ENCODE measurements at regions not wholly inside any gene's neighbourhood (a gene's known extent, or its start where the extent isn't known, plus 50 kb on each side); places are given as distances from the start of the nearest gene placed in this dataset.
"Not testable (repeated sequence)": the region's sequence is repeated elsewhere in the genome, so short reads cannot be mapped to it uniquely, and the experiment has no call there.

GRCh38 chr4:81337211-81337610 is 122.2 kb upstream of the PRKG2 start:
- DNase-seq, result no peak
- intact Hi-C loops (cut with DNase I; ENCODE audit: low total_unique reads), result no loop called here
- no peaks in the 10 kb centered on the region for H3K36me3 ChIP-seq

GRCh38 chr4:81335122-81335912 is 120.3 kb upstream of the PRKG2 start:
- no peaks in the 10 kb centered on the region for H3K27me3 ChIP-seq
- H3K9me3 ChIP-seq, result no peaks in the 10 kb centered on the region
- H3K4me1 ChIP-seq, result no peaks in the 10 kb centered on the region
- no peak for TF ChIP-seq CTCF (IDR thresholded peaks at IDR 0.05)
- H3K36me3 ChIP-seq, result no peaks in the 10 kb centered on the region
- no peak overlapping the region for H3K27ac ChIP-seq
- intact Hi-C loops (cut with DNase I; ENCODE audit: low total_unique reads), result no loop called here
- DNase-seq, result no peak
- H3K4me3 ChIP-seq, result no peak overlapping the region

More at GRCh38 chr4:81337211-81337610, 122.2 kb upstream of the PRKG2 start:
- Histone ChIP-seq H3K27me3 (no peaks in the 10 kb centered on the region), H3K27ac (no peak overlapping the region), H3K4me3 (no peak overlapping the region), H3K9me3 (no peaks in the 10 kb centered on the region), H3K4me1 (no peaks in the 10 kb centered on the region)
- no peak for TF ChIP-seq CTCF (IDR thresholded peaks at IDR 0.05)

- DNase-seq, result no peak
- Histone ChIP-seq H3K4me1 (no peaks in the 10 kb centered on the region), H3K4me3 (no peak overlapping the region), H3K27ac (no peak overlapping the region), H3K27me3 (no peaks in the 10 kb centered on the region), H3K36me3 (no peaks in the 10 kb centered on the region), H3K9me3 (no peaks in the 10 kb centered on the region)
- no peak for TF ChIP-seq CTCF (IDR thresholded peaks at IDR 0.05)
- intact Hi-C loops (cut with DNase I; ENCODE audit: low total_unique reads), result no loop called here
Observed at GRCh38 chr4:81330018-81330417, 115.0 kb upstream of the PRKG2 start.

- no peak overlapping the region for H3K27ac ChIP-seq
- no peaks in the 10 kb centered on the region for H3K9me3 ChIP-seq
- no peaks in the 10 kb centered on the region for H3K36me3 ChIP-seq
- no peak for TF ChIP-seq CTCF (IDR thresholded peaks at IDR 0.05)
- DNase-seq, result no peak
- H3K27me3 ChIP-seq, result no peaks in the 10 kb centered on the region
- no peaks in the 10 kb centered on the region for H3K4me1 ChIP-seq
- intact Hi-C loops (cut with DNase I; ENCODE audit: low total_unique reads), result no loop called here
- no peak overlapping the region for H3K4me3 ChIP-seq
Observed at GRCh38 chr4:81326581-81326980, 111.6 kb upstream of the PRKG2 start.

GRCh38 chr4:81324594-81324993 is 109.6 kb upstream of the PRKG2 start:
- DNase-seq; H3K36me3 ChIP-seq; H3K4me1 ChIP-seq; H3K27me3 ChIP-seq; H3K27ac ChIP-seq; H3K9me3 ChIP-seq; H3K4me3 ChIP-seq; intact Hi-C loops (cut with DNase I; ENCODE audit: low total_unique reads): not testable (repeated sequence)

- Histone ChIP-seq H3K4me3 (no peak overlapping the region), H3K4me1 (no peaks in the 10 kb centered on the region), H3K36me3 (no peaks in the 10 kb centered on the region), H3K27ac (no peak overlapping the region), H3K9me3 (no peaks in the 10 kb centered on the region), H3K27me3 (no peaks in the 10 kb centered on the region)
- TF ChIP-seq CTCF (IDR thresholded peaks at IDR 0.05), result no peak
- intact Hi-C loops (cut with DNase I; ENCODE audit: low total_unique reads), result no loop called here
- no peak for DNase-seq
Observed at GRCh38 chr4:81319657-81320056, 104.6 kb upstream of the PRKG2 start.

All from tibial artery (tissue), 4 donors.